ENCODE measurements at regions not wholly inside any gene's neighbourhood (a gene's known extent, or its start where the extent isn't known, plus 50 kb on each side); places are given as distances from the start of the nearest gene placed in this dataset.
"Not testable (repeated sequence)": the region's sequence is repeated elsewhere in the genome, so short reads cannot be mapped to it uniquely, and the experiment has no call there.

- DNase-seq = no peak
Observed at GRCh38 chr5:153318556-153318955, 171.9 kb upstream of the GRIA1 start.

- no peak for DNase-seq
Observed at GRCh38 chr5:153321478-153321877, 169.0 kb upstream of the GRIA1 start.

DNA sequence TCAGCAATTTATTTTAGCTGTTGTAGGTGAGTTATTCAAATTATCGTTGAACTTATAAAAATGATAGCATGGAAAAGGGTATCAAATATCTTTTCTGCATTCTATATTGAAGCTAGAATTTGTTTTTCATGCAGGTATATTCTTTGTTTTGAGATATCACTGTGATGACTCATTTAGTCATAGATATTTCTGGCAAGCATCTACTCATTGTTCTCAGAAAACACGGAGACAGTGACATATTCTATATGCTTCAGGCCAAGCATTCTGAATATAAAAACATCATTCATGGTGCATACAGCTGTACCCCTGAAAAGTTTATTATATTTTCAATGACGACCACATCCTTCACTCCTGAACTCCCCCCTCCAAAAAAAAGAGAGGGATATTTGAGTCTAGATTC, 150.3 kb upstream of the GRIA1 start:
- DNase-seq = no peak

DNA sequence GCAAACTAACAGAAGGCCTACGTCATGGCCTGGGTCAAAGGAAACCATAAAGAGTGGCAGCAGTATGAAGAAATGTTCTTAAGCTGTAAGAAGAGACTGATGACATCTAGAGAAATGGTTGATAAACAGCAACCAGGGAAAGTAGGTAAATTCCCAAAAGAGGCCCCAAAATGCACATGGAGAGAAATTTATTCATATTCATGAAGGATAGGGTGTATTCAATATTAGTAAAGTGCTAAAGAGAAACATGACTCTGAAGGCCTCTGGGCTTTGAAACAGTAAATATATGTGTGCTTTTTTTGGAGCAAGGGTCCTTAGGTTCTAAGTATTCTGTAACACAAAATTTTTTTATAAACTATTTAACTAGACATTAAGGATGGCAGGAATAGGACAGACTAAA, 149.7 kb upstream of the GRIA1 start:
- DNase-seq = no peak

GRCh38 chr5:153342487-153342886, 148.0 kb upstream of the GRIA1 start:
- no peak for DNase-seq

- no peak for DNase-seq
Observed at GRCh38 chr5:153347611-153348010, 142.9 kb upstream of the GRIA1 start.

DNA sequence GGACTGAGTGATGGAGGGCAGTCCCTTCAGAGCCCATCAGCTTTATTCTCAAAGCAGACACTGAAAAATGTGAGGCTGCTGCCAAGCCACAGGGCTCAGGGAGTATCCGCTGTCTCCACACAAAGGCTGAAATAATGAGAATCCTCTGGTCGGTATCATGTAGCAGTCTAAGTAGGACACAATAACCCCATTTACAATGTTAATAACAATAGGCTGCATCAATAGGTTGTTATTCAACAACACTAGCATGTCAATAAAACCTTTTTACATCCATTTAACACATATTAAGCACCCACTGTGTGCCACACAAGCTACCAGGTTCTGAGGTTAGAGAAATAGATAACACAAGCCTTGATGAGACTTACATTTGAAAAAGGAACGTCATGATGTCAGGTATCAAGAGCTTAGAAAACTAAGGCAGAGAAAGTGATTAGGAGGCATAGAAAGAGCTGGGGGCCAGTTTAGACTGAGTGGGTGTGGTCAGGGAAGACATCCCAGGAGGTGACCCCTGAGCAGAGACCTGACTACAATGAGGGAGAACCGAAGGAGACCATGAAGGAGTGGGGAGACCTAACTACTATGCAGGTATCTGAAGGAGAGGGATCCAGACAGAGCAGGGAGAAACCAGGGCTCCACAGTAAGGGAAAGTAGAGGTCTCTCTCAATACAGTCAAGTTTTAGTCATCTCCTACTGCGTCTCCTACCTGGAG, 140.1 kb upstream of the GRIA1 start:
- DNase-seq = no peak

GRCh38 chr5:153352685-153353219, 137.7 kb upstream of the GRIA1 start:
- peak; percentile 2 to 43 for DNase-seq

DNA sequence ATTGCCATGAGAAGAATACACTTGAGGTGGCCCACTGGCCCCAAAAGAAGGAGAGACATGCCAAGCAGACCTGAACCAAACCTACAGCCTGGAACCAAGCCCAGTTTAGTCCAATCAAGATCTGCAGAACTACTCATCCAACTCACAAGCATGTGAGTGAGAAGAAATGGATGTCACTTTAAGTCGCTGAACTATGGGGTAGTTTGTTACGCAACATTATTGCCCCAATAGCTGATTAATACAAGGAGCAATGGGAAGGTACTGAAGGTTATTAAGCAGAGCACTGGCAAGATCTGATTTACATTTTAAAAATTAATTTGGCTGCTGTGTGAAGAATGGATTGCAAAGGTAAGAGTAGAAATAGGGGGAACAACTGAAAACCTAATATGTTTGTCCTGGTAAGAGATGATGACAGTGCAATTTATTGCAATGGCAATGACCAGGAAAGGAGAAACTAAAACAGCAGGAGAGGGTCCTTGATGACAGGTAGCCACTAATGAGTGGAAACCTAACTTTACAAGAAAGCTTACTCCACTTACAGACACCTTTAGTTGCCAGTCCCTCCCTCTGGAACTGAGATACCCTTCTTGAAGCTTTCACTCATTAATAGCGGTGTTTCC, 132.9 kb upstream of the GRIA1 start:
- DNase-seq = no peak

- no peak for DNase-seq
Observed at GRCh38 chr5:153358315-153358976, 132.0 kb upstream of the GRIA1 start.

DNA sequence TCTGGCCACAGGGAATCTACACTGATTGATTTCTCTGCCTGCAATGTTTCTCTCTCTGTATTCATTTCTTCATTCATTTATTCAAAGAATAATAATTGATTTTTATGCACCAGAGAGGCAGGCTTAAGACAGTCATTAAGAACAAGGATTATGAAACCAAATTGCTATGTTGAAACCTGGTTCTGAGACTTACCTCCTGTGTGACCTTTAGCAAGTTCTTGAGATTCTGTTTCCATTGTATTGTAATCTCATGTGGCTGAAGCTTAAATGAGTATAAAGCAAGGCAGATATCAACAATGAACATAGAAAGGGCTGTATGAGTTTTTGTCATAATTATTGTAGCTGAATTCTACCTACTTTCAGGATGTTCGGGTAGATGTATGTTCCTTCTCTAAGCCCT, 129.6 kb upstream of the GRIA1 start:
- DNase-seq = no peak

DNA sequence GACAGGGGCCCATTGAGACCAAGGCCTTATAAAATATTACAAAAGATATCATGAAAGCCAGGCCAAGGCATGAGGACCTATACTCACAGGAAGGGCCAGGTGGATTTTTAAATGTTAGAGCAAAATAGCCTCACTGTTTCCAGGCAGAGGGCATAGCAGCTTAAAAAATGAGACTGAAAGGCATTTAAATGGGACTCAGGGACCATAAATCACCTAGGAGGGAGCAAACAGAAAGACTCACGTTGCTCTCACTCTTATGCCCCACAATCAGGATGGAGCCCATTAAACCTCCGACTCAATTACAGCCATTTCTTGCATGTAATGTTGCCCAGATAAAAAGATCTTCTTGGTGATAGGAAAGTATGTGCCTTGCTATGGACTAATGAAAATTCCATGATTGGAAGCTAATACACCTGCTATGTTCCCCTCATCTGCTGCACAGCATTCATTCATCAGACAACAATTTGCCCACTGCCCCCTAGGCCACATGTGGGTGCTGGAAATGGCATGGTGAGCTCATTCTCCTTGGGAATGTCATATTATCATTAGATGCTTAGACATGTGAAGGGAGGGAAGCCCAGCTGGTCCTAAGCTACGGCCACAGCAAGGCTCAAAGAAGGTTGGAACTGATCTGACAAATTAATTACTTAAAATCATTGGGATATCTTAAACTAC, 128.6 kb upstream of the GRIA1 start:
- DNase-seq = no peak

- DNase-seq = no peak
Observed at GRCh38 chr5:153365547-153365946, 124.9 kb upstream of the GRIA1 start.

DNA sequence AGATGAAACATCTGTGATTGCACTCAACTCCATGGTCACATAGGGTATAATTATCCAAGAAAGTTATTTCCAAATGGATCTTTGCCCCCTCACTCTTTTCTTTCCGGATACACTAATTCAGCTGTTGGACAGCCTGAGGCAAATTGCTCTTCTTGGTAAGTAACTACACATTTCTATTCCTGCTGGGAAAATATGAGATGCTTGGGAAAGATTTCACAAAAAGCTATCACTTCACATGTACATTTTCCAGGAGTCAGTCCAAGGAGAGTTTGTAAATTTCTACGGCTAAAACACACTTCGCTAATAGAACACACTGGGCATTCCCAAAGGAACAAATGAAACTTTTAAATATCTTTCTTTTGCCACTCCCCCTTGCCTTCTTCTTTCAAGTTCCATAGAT, 123.0 kb upstream of the GRIA1 start:
- DNase-seq = no peak

GRCh38 chr5:153372425-153373129, 117.9 kb upstream of the GRIA1 start:
- no peak for DNase-seq

DNA sequence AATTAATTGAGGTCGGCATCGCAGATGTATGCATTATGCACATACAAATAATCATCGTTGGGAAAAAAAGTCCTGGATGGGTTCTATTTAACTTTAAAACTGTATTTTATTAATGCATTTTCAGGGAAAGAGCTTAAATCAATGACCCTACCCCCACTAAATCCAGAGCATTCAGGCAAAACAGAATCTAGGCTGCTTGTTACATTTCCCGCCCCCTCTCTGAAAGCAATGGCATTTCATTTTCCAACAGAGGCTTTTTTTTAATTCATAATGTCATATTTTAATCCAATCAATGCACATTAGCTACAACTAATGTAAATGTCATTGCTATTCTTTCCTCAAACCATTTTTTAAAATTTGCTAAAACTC, 117.4 kb upstream of the GRIA1 start:
- no peak for DNase-seq

DNA sequence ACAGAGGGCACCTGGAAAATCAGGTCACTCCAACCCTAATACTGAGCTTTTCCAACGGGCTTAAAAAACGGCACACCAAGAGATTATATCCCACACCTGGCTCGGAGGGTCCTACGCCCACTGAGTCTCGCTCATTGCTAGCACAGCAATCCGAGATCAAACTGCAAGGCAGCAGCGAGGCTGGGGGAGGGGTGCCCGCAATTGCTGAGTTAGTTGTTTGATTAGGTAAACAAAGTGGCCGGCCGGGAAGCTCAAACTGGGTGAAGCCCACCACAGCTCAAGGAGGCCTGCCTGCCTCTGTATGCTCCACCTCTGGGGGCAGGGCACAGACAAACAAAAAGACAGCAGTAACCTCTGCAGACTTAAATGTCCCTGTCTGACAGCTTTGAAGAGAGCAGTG, 108.8 kb upstream of the GRIA1 start:
- not testable (repeated sequence) for DNase-seq

- DNase-seq = no peak
Observed at GRCh38 chr5:153390569-153390968, 99.9 kb upstream of the GRIA1 start.

GRCh38 chr5:153399595-153399994, 90.9 kb upstream of the GRIA1 start:
- no peak for DNase-seq

DNA sequence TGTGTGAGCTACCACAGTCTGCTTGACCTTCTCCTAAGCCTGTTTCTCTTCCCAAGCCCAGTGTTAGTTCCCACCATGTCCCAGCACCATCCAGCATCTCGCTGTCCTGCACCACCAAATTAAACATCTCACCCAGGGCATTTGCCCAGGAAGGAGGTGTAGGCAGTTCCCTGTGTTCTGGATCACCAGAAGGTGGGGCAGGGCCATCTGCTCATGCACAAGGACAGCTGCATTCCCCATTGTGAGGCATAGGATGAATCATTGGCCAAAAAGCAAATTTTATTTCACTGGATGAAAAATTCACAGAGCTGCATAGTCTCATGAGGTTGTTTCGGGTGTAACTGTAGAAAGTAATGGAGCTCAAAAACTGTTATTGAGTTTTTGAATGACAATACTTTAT, 89.5 kb upstream of the GRIA1 start:
- no peak for DNase-seq

DNA sequence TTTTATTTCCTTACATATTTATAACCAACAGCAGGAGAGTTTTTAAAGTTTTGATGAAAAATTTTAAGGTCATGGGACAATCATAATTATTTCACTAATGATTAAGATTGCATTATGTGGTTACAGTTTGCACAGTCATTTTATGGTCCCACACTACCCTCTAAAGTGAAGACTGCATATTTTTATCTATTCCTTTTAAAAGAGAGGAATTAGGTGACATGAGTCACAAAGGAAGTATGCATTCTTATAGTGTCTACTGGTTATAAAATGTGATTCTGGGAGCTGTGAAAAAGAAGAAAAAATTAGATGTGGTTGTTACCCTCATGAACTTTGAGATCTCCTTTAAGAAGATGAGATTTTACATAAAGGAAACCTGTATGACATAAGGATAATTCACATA, 87.9 kb upstream of the GRIA1 start:
- no peak for DNase-seq

DNA sequence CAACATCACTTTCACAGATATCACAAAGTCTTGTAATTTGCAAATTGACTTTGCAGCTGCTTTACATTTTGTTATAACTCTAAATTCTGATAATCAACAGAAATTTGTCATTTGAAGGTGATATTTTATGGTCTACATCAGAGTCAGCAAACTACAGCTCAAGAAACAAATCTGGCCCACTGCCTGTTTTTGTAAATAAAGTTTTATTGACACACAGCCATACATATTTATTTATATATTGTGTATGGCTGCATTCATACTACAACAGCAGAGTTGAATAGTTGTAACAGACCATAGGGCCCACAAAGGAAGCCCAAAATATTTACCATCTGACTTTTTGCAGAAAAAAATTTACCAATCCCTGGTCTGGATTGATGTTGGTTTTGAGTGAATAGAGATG, 87.0 kb upstream of the GRIA1 start:
- no peak for DNase-seq

DNA sequence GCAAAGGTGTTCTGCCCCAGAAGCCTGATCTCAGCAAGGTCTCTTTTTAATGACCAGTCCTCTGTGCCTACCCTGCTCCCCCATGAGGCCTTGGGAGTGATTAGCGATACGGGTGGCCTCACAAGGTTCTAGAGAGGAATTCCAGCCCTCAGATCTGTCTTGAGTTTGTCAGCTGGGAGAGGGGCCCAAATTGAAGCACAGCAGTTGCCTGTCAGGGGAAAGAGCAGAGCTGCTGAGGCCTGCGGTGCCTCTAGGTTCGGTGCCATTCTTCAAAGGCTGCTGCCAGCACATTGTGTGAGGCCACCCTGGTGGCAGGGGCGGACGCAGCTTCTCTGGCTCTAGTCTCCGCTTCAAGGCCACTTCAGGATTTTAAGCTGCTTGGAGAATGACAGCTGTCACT, 85.7 kb upstream of the GRIA1 start:
- DNase-seq = no peak
